ENCODE measurements at regions not wholly inside any gene's neighbourhood (a gene's known extent, or its start where the extent isn't known, plus 50 kb on each side); places are given as distances from the start of the nearest gene placed in this dataset.
"Not testable (repeated sequence)": the region's sequence is repeated elsewhere in the genome, so short reads cannot be mapped to it uniquely, and the experiment has no call there.

- DNase-seq: no peak
These were observed 196.3 kb downstream of the CTTN start for GRCh38 chr11:70594606-70595005.

GRCh38 chr11:70595016-70595415, 196.7 kb downstream of the CTTN start:
- DNase-seq: no peak

- no peak for DNase-seq
These were observed 197.1 kb downstream of the CTTN start for GRCh38 chr11:70595452-70595851.

DNA sequence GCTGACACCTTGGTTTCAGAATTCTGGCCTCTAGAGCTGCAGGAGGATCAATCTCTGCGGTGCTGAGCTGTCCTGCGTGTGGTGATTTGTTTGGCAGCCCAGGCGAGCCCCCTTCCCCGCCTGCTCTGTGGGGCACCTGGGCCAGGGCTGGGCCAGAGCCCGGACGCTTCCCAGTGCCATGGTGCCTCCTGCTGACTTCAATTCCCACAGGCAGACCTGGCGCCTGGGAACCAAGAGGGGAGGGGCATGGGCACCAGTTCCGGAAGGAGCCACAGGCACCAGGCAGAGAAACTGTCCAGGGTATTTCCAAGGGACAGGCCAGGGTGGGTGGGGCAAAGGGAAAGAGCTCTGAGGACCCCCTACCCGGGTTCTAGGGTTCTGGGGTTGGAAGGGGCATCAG, 197.8 kb downstream of the CTTN start:
- no peak for DNase-seq

DNA sequence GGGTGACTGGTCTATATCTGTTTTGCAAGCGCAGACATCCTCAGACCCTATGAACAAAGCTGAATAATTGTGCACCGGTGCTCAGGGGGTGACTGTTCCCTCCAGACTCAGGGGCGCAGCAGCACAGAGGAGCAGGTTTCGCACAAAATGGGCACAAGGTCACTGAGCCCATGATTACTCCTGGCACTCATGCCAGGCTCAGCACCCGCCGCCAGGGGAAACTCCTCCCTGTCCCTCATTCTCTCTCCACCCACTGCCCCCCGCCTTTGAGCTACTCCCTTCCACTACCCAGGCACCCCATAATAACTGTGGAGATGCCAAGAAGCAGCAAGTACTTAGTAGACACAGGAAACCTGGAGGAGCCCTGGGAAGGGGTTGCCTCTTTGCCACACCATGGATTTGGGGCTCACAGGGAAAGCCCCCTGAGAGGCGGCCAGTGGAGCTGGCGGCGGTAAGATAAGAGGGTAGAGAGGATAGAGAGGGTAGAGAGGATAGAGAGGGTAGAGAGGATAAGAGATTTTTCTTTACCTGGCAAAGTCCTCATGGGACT, 198.8 kb downstream of the CTTN start:
- DNase-seq: no peak

DNA sequence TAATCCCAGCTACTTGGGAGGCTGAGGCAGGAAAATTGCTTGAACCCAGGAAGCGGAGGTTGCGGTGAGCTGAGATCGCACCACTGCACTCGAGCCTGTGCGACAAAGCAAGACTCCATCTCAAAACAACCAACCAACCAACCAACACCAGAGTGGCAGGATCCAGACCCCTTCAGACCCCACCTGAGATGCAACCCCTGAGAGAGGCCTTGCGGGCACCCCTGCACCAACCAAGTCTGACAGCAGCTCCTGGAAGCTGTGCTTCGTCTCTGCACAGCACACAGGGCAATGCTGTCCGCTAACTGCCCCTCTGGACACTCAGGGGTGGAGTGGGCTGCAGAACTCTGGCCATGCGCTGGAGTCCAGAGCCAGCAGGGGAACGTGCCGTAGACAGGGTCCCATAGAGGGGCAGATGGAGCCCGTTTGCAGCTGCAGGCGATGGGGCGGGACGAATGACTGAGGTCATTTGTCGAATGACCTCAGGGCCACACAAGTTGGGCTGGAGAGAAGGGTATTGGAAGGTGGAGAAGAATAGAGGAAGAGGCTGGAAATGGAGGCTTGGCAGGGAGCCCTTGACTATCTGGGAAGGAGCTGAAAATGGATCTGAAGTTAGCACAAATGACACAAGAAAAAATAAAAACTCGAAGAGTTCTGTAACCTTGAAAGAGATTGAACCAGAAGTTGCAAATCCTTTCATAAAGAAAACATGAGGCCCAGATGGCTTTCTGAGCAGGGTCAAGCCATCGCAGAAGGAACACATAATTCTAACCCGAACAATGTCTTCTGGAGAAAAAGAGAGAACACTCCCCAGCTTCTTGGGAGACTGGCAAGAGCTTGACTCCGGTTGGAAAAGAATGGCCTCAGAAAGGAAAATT, 199.7 kb downstream of the CTTN start:
- DNase-seq: no peak

- not testable (repeated sequence) for DNase-seq
These were observed 202.6 kb downstream of the CTTN start for GRCh38 chr11:70600911-70601415.

GRCh38 chr11:70601861-70602538, 203.7 kb downstream of the CTTN start:
- DNase-seq: no peak

DNA sequence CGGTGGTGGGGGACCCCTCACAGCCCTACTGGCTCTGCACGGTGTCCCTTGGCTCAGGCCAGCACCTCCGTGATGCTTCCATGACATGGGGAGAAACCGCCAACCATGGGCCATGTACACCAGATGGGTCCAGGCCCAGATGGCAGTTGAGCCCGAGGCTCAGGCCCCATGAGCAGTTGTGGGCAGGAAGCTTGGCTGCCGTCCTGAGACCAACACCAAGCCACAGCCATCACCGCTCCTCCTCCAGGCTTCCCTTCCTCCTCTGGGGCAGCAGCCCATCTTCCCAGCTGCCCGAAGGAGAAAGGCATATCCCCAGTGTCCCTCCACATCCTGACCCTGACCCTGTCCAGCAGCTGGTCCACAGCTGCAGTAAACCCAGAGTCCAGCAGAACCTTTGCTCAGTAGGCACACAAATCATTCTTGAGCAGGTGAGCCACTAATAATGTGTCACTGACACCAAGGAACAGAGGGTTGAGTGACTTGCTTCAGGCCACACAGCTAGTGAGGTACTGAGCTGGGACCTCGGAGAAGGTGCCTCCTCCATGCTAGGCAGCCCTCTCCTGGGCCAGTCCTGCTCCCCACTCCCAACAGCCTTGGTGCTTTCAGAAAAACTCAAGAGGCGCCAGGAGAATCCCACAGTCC, 204.9 kb downstream of the CTTN start:
- DNase-seq: no peak

DNA sequence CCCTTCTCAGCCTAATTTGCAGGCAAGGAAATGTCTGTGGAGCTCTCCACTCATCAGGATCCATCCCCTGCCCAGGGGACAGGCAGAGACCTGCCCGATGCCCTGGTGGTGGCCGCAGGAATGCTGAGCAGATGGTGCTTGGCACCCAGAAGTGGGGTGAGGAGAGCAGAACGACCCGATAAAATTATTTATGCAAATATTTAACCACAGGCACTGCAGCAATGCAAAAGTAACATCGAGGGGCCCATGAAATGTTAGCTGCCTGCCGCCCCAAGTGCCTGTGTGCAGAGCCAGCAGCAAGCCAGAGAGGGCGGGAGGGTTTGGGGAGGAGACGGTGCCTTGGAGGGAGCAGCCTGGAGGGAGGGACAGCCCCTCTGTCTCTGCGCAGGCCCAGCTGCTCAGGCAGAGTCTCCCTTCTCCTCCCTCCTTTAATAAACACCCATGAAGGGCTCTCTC, 205.5 kb downstream of the CTTN start:
- DNase-seq: no peak

- DNase-seq: no peak
These were observed 205.9 kb downstream of the CTTN start for GRCh38 chr11:70604221-70604620.

DNA sequence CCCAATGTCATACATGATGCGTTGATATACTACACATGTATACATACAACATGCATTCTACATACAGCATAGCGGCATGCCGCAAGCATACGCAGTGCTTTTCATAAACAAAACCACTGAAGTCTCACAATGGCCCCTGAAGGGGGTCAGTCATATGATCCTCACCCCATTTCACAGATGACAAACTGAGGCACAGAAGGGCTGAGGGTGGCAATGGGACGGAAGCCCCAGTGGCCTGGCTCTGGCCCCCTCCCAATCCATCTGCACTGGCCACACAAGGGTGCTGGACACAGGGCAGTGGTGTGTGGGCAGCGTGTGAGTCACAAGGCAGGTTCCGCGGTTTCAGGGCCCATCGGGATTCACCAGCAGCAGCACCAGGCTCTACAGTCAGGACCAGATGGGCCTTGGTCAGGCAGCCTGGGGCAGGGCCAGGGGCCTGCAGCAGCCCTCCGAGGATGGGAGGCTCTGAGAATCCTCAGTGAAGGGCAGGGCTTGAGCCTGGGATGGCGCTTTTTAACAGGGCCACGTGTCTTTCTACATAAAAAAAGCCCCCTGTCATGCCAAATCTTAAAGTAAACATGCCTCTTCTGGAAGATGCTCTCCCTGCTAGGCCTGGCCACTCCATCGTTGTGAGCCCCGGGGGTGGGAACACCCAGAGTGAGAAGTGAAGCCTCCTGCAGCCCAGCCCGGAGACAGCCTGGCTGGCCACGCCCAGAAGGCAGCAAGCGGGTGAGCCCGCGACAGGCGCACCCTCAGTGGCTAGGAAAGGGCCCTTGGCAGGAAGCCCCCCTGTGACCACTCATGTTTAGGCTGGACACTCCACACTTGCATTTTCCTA, 206.5 kb downstream of the CTTN start:
- DNase-seq: no peak

DNA sequence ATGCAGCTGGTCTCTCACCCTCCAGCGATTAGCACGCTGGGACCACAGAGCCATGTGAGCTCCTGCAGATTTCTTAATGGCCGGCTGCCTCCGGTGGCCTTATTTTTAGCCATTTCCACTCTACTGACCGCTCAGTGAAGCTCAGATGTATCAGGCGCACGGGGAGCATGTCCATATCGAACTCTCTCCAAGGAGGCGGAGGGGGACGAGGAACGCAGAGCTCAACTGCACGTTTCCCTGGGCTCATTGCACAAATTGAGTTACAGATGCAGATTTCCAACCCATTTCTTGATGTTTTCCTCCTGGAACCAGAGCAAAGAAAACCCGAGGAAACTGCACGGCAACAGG, 207.1 kb downstream of the CTTN start:
- no peak for DNase-seq

DNA sequence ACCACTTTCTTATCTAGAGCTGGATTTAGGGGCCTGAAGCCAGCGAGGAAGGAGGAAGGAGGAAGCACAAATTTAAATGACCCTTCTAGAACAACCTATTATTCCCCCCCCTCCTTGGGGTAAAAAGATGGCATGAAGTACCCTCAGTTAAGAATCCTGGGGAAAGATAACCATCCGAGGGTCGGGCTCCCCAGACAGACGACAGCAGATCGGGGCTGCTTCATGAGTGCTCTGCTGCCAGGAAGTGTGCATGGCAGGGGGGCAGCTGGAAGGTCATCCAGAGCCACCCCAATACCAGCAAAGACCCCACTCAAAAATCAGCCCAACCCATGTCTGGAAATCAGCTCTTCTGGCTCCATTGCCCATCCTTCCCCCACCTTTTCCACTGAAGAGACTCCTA, 207.5 kb downstream of the CTTN start:
- no peak for DNase-seq

DNA sequence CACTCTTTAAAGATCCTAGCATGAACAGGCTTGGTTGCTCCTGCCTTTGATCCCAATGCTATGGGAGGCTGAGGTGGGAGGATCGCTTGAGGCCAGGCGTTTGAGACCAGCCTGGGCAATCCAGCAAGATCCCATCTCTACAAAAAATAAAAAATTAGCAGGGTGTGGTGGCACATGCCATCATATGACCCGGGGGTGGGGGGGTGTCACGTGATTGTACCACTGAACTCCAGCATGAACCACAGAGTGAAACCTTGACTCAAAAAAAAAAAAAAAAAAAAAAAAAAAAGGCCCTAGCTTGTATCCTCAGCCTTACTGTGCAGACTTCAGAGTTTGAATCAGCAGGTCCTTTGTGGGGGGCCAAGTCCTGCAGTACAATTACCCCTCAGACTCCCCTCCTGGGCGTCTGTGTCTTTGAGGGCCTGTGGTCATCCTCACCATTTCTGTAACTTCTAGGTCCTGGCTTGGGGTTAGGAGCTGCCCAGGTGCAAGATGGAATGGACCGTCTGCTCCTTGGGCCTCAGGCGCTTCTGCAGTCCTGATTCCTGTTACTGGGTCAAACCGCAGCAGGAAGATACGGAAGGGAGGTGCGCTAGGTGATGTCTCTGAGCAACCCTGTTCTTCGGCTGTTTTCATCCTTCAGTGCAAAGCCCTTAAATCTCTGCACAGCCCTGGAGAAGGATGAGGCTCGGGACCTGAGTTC, 208.1 kb downstream of the CTTN start:
- DNase-seq: no peak

DNA sequence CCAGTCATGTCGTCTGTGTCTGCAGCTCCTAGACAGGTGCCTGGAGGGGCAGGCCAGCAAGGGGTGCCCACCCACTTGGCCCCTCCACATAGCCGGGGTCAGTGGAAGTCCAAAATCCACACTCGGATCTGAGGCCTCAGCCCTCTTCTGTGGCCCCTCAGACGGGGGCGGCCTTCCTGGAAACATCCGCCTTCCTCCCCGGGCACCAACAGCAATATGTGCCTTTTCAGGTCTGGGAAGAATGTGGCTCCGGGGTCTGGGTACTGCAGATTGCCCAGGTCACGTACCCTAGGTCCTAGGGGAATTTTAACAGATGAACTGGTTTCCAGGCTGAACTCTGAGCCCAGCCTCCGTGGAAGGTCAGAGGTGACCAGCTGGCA, 208.6 kb downstream of the CTTN start:
- DNase-seq: no peak

GRCh38 chr11:70607561-70607960, 209.2 kb downstream of the CTTN start:
- DNase-seq: no peak

GRCh38 chr11:70608568-70609470, 210.5 kb downstream of the CTTN start:
- no peak for DNase-seq

DNA sequence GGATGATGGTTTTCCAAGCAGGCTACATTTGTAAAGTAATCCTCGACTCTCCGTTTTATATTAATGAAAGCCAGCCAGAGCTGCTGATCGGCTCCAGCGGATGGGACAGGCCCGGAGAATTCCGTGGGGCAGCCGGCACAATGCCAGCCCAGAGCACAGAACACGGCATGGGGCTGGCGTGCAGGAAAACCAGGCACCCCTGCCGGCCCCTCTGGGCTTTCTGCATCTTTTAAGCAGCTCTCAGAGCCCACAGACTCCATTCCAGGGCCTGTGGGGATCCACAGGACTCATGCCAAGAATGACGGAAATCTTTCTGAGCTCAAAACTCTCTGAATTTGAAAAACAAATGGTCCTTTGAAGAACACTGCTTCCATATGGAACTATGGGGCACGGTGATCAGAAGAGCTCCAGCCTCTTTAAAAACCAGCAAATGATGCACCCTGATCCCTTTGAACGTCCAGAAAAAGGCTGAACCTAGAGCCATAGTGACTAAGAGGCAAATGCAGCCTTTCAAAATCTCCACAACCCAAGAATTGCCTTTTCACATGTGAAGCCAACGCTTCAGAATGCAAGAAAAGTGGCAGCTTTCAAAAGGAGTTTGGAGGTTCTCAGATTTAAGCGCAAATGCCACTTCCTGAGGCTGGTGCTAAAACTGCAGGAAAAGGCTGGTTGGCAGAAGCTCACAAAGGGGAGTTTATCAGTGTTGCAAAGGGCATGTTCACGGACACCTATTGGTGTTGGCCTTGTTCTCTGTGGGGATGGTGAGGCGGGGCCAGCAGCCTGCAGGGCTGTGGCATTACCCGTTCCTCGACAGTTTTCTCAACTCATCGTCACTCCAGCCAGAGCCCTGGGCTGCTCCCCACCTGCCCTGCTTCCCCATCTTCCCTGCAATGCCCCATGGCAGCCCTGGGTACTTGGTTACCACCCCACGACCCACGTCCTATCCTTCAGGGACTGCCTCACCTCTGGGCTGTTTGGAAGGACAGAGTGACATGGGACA, 212.5 kb downstream of the CTTN start:
- DNase-seq: no peak

Measured in effector CD8-positive, alpha-beta T cell (primary cell).